ENCODE measurements at regions not wholly inside any gene's neighbourhood (a gene's known extent, or its start where the extent isn't known, plus 50 kb on each side); places are given as distances from the start of the nearest gene placed in this dataset.

- TF ChIP-seq, protein P1, sequence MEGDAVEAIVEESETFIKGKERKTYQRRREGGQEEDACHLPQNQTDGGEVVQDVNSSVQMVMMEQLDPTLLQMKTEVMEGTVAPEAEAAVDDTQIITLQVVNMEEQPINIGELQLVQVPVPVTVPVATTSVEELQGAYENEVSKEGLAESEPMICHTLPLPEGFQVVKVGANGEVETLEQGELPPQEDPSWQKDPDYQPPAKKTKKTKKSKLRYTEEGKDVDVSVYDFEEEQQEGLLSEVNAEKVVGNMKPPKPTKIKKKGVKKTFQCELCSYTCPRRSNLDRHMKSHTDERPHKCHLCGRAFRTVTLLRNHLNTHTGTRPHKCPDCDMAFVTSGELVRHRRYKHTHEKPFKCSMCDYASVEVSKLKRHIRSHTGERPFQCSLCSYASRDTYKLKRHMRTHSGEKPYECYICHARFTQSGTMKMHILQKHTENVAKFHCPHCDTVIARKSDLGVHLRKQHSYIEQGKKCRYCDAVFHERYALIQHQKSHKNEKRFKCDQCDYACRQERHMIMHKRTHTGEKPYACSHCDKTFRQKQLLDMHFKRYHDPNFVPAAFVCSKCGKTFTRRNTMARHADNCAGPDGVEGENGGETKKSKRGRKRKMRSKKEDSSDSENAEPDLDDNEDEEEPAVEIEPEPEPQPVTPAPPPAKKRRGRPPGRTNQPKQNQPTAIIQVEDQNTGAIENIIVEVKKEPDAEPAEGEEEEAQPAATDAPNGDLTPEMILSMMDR (conservative IDR thresholded peaks at IDR 0.05; ENCODE audit: low read length) = no peak
- no peak for TF ChIP-seq EZH2phosphoT487 (IDR thresholded peaks at IDR 0.05; ENCODE audit: borderline replicate concordance)
Observed at GRCh38 chr11:20277014-20277413, 86.5 kb upstream of the HTATIP2 start.
